Activated T-cell treated with anti-CD3 and anti-CD28 coated beads, Interleukin-2, amount 50 U/mL, for 4 hours (primary cell): ENCODE measurements at regions not wholly inside any gene's neighbourhood (a gene's known extent, or its start where the extent isn't known, plus 50 kb on each side); places are given as distances from the start of the nearest gene placed in this dataset.

Experiments
- ATAC-seq, 2 donors: fragments of 200-7000 bp; cut with Tn5 transposase; one replicate each; pipeline ENCODE4 v1.10.0; 2021
- DNase-seq: peaks from one replicate; pipeline ENCODE4 v3.0.0-alpha.2; 2020
- H3K27me3 Mint-ChIP-seq: one replicate; pipeline ENCODE4 v1.8.0; 2021; ENCODE audit warnings: low read depth, mixed read lengths
- H3K36me3 Mint-ChIP-seq: one replicate; pipeline ENCODE4 v1.8.0; 2022; ENCODE audit warnings: mixed read lengths; ENCODE audit not compliant: insufficient read depth
- H3K4me1 Mint-ChIP-seq: one replicate; pipeline ENCODE4 v1.8.0; 2021; ENCODE audit warnings: low read depth, mixed read lengths
- H3K4me3 Mint-ChIP-seq: one replicate; pipeline ENCODE4 v1.8.0; 2021; ENCODE audit warnings: mild to moderate bottlenecking, moderate library complexity, mixed read lengths
- H3K9me3 Mint-ChIP-seq: one replicate; pipeline ENCODE4 v1.8.0; 2021; ENCODE audit warnings: mixed read lengths

GRCh38 chr3:70800951-70801350 lies 488.5 kb upstream of the MDFIC2 start:
- H3K27me3 Mint-ChIP-seq, result peaks cover 12% of the 10 kb centered on the region
- DNase-seq (no peak), ATAC-seq (no peak)
- peaks cover 4% of the 10 kb centered on the region for H3K9me3 Mint-ChIP-seq
- no peaks in the 10 kb centered on the region for H3K36me3 Mint-ChIP-seq
- no peak overlapping the region for H3K4me3 Mint-ChIP-seq
- H3K4me1 Mint-ChIP-seq, result no peaks in the 10 kb centered on the region

GRCh38 chr3:70789878-70790277 lies 477.4 kb upstream of the MDFIC2 start:
- ATAC-seq (no peak), DNase-seq (no peak)
- H3K36me3 Mint-ChIP-seq, result no peaks in the 10 kb centered on the region
- peaks cover 3% of the 10 kb centered on the region for H3K27me3 Mint-ChIP-seq
- H3K4me1 Mint-ChIP-seq, result no peaks in the 10 kb centered on the region
- no peaks in the 10 kb centered on the region for H3K9me3 Mint-ChIP-seq
- no peak overlapping the region for H3K4me3 Mint-ChIP-seq

GRCh38 chr3:70780790-70781189 lies 468.4 kb upstream of the MDFIC2 start:
- ATAC-seq (no peak), DNase-seq (no peak)
- Mint-ChIP-seq H3K4me1 (no peaks in the 10 kb centered on the region), H3K27me3 (peaks cover 6% of the 10 kb centered on the region), H3K4me3 (no peak overlapping the region), H3K36me3 (no peaks in the 10 kb centered on the region), H3K9me3 (no peaks in the 10 kb centered on the region)

- no peak overlapping the region for H3K4me3 Mint-ChIP-seq
- no peaks in the 10 kb centered on the region for H3K36me3 Mint-ChIP-seq
- H3K4me1 Mint-ChIP-seq, result no peaks in the 10 kb centered on the region
- no peak for DNase-seq
- H3K27me3 Mint-ChIP-seq, result peaks cover 11% of the 10 kb centered on the region
- no peaks in the 10 kb centered on the region for H3K9me3 Mint-ChIP-seq
- ATAC-seq, result no peak
Measured at GRCh38 chr3:70779296-70779695, 466.9 kb upstream of the MDFIC2 start.

- H3K27me3 Mint-ChIP-seq, result peaks cover 11% of the 10 kb centered on the region
- ATAC-seq (no peak), DNase-seq (no peak)
- peaks cover 4% of the 10 kb centered on the region for H3K4me1 Mint-ChIP-seq
- H3K36me3 Mint-ChIP-seq, result no peaks in the 10 kb centered on the region
- no peak overlapping the region for H3K4me3 Mint-ChIP-seq
- no peaks in the 10 kb centered on the region for H3K9me3 Mint-ChIP-seq
Measured at GRCh38 chr3:70776081-70776480, 463.6 kb upstream of the MDFIC2 start.

- peaks cover 18% of the 10 kb centered on the region for H3K27me3 Mint-ChIP-seq
- peaks cover 8% of the 10 kb centered on the region for H3K4me1 Mint-ChIP-seq
Measured at GRCh38 chr3:70775257-70775656, 462.8 kb upstream of the MDFIC2 start.

GRCh38 chr3:70774641-70775040 lies 462.2 kb upstream of the MDFIC2 start:
- peaks cover 8% of the 10 kb centered on the region for H3K4me1 Mint-ChIP-seq
- ATAC-seq, result no peak
- H3K4me3 Mint-ChIP-seq, result no peak overlapping the region
- peaks cover 22% of the 10 kb centered on the region for H3K27me3 Mint-ChIP-seq
- no peaks in the 10 kb centered on the region for H3K9me3 Mint-ChIP-seq
- no peaks in the 10 kb centered on the region for H3K36me3 Mint-ChIP-seq
- no peak for DNase-seq

More at GRCh38 chr3:70775257-70775656, 462.8 kb upstream of the MDFIC2 start:
- Mint-ChIP-seq H3K9me3 (no peaks in the 10 kb centered on the region), H3K4me3 (no peak overlapping the region), H3K36me3 (no peaks in the 10 kb centered on the region)
- ATAC-seq (no peak), DNase-seq (no peak)

- Mint-ChIP-seq H3K27me3 (peaks cover 21% of the 10 kb centered on the region), H3K4me1 (peaks cover 8% of the 10 kb centered on the region), H3K36me3 (no peaks in the 10 kb centered on the region), H3K4me3 (no peak overlapping the region), H3K9me3 (no peaks in the 10 kb centered on the region)
- DNase-seq (no peak), ATAC-seq (peak; percentile 55 to 72)
Measured at GRCh38 chr3:70771426-70772147, 459.1 kb upstream of the MDFIC2 start.

- no peaks in the 10 kb centered on the region for H3K36me3 Mint-ChIP-seq
- H3K27me3 Mint-ChIP-seq, result peaks cover 17% of the 10 kb centered on the region
- no peak overlapping the region for H3K4me3 Mint-ChIP-seq
- ATAC-seq, result no peak
- no peak for DNase-seq
- no peaks in the 10 kb centered on the region for H3K9me3 Mint-ChIP-seq
- H3K4me1 Mint-ChIP-seq, result peaks cover 8% of the 10 kb centered on the region
Measured at GRCh38 chr3:70770650-70771049, 458.2 kb upstream of the MDFIC2 start.

GRCh38 chr3:70766301-70766700 lies 453.9 kb upstream of the MDFIC2 start:
- Mint-ChIP-seq H3K9me3 (no peaks in the 10 kb centered on the region), H3K4me1 (peaks cover 6% of the 10 kb centered on the region), H3K4me3 (no peak overlapping the region), H3K27me3 (peaks cover 12% of the 10 kb centered on the region), H3K36me3 (no peaks in the 10 kb centered on the region)
- ATAC-seq (no peak), DNase-seq (no peak)

- ATAC-seq (no peak), DNase-seq (no peak)
- Mint-ChIP-seq H3K27me3 (no peaks in the 10 kb centered on the region), H3K4me3 (no peak overlapping the region), H3K9me3 (no peaks in the 10 kb centered on the region), H3K36me3 (no peaks in the 10 kb centered on the region), H3K4me1 (no peaks in the 10 kb centered on the region)
Measured at GRCh38 chr3:70763894-70764293, 451.5 kb upstream of the MDFIC2 start.

GRCh38 chr3:70757658-70758057 lies 445.2 kb upstream of the MDFIC2 start:
- H3K4me1 Mint-ChIP-seq, result no peaks in the 10 kb centered on the region
- ATAC-seq (no peak), DNase-seq (no peak)
- H3K36me3 Mint-ChIP-seq, result no peaks in the 10 kb centered on the region
- H3K4me3 Mint-ChIP-seq, result no peak overlapping the region
- no peaks in the 10 kb centered on the region for H3K27me3 Mint-ChIP-seq
- no peaks in the 10 kb centered on the region for H3K9me3 Mint-ChIP-seq

GRCh38 chr3:70755526-70755925 lies 443.1 kb upstream of the MDFIC2 start:
- no peaks in the 10 kb centered on the region for H3K36me3 Mint-ChIP-seq
- no peak for ATAC-seq

GRCh38 chr3:70754314-70754713 lies 441.9 kb upstream of the MDFIC2 start:
- H3K4me3 Mint-ChIP-seq, result no peak overlapping the region
- no peaks in the 10 kb centered on the region for H3K36me3 Mint-ChIP-seq
- H3K27me3 Mint-ChIP-seq, result peaks cover 5% of the 10 kb centered on the region
- DNase-seq (no peak), ATAC-seq (no peak)
- no peaks in the 10 kb centered on the region for H3K4me1 Mint-ChIP-seq
- no peaks in the 10 kb centered on the region for H3K9me3 Mint-ChIP-seq

More at GRCh38 chr3:70755526-70755925, 443.1 kb upstream of the MDFIC2 start:
- Mint-ChIP-seq H3K4me3 (no peak overlapping the region), H3K27me3 (peaks cover 5% of the 10 kb centered on the region), H3K9me3 (no peaks in the 10 kb centered on the region), H3K4me1 (no peaks in the 10 kb centered on the region)
- DNase-seq, result no peak

GRCh38 chr3:70753572-70753971 lies 441.1 kb upstream of the MDFIC2 start:
- Mint-ChIP-seq H3K9me3 (no peaks in the 10 kb centered on the region), H3K36me3 (no peaks in the 10 kb centered on the region), H3K4me1 (no peaks in the 10 kb centered on the region), H3K4me3 (no peak overlapping the region), H3K27me3 (peaks cover 8% of the 10 kb centered on the region)
- no peak for DNase-seq
- no peak for ATAC-seq
